ENCODE measurements at regions not wholly inside any gene's neighbourhood (a gene's known extent, or its start where the extent isn't known, plus 50 kb on each side); places are given as distances from the start of the nearest gene placed in this dataset.

GRCh38 chr2:56576001-56576400 is 392.2 kb downstream of the CCDC85A start:
- no peak for TF ChIP-seq POLR2A (IDR thresholded peaks at IDR 0.05; ENCODE audit: low read length)
- TF ChIP-seq GATA1 (IDR thresholded peaks at IDR 0.05; ENCODE audit: low read depth, low read length): no peak

Data from erythroblast (primary cell).